DND-41 (cell line): ENCODE measurements at regions not wholly inside any gene's neighbourhood (a gene's known extent, or its start where the extent isn't known, plus 50 kb on each side); places are given as distances from the start of the nearest gene placed in this dataset.

Experiments used
- ATAC-seq: fragments of 200-7000 bp; cut with Tn5 transposase; 3 replicates; pipeline ENCODE4 v1.9.1; 2021; ENCODE audit warnings: low read depth; ENCODE audit not compliant: insufficient read depth
- DNase-seq: peaks from one replicate; pipeline ENCODE4 v3.0.0-alpha.2; 2020
- H2AFZ ChIP-seq: 2 replicates; pipeline ENCODE4 v1.6.0; 2012; ENCODE audit warnings: low read depth, low read length
- H3K27ac ChIP-seq: 2 replicates; pipeline ENCODE4 v1.5.1; 2012; ENCODE audit warnings: low read length, inconsistent platforms
- H3K27me3 ChIP-seq: fragments of 200-600 bp; sonication (generic); 2 replicates; pipeline ENCODE4 v1.6.0; 2012; ENCODE audit warnings: low read length, mild to moderate bottlenecking, inconsistent platforms; ENCODE audit not compliant: insufficient read depth, poor library complexity
- H3K36me3 ChIP-seq: 2 replicates; pipeline ENCODE4 v1.5.1; 2012; ENCODE audit warnings: low read length, inconsistent platforms; ENCODE audit not compliant: insufficient read depth
- H3K4me1 ChIP-seq: 2 replicates; pipeline ENCODE4 v1.5.1; 2012; ENCODE audit warnings: mild to moderate bottlenecking, low read length; ENCODE audit not compliant: insufficient read depth
- H3K4me2 ChIP-seq: 2 replicates; pipeline ENCODE4 v1.6.0; 2012; ENCODE audit warnings: mild to moderate bottlenecking, moderate library complexity, low read length, inconsistent platforms; ENCODE audit not compliant: insufficient read depth
- H3K4me3 ChIP-seq, 2 experiments: fragments of 200-600 bp in 1 of 2; shearing (Covaris generic) in 1 of 2; 2 replicates each; pipeline ENCODE4 v1.5.1; 2012 to 2016; ENCODE audit warnings: inconsistent platforms in 2 of 2, low read length in 2 of 2, mild to moderate bottlenecking in 2 of 2, low read depth in 1 of 2, moderate library complexity in 1 of 2
- H3K79me2 ChIP-seq: 2 replicates; pipeline ENCODE4 v1.6.0; 2012; ENCODE audit warnings: low read length, inconsistent platforms; ENCODE audit not compliant: insufficient read depth
- H3K9ac ChIP-seq: 2 replicates; pipeline ENCODE4 v1.6.0; 2012; ENCODE audit warnings: low read depth, mild to moderate bottlenecking, inconsistent platforms, low read length, moderate library complexity
- H3K9me3 ChIP-seq: 2 replicates; pipeline ENCODE4 v1.5.1; 2012; ENCODE audit warnings: low read length, moderate library complexity, mild to moderate bottlenecking, inconsistent platforms; ENCODE audit not compliant: insufficient read depth, severe bottlenecking
- H4K20me1 ChIP-seq: 2 replicates; pipeline ENCODE4 v1.6.0; 2012; ENCODE audit warnings: low read length; ENCODE audit not compliant: insufficient read depth
- EZH2 ChIP-seq: IDR thresholded peaks from 3 replicates; pipeline ENCODE4 v1.6.1; 2012; ENCODE audit warnings: borderline replicate concordance, low read depth, mild to moderate bottlenecking, moderate library complexity, low read length, inconsistent platforms; ENCODE audit not compliant: severe bottlenecking
- TF ChIP-seq, protein P1 (sequence below): IDR thresholded peaks from 2 replicates; pipeline ENCODE4 v1.5.1; 2012; ENCODE audit warnings: borderline replicate concordance, low read length, moderate library complexity, mild to moderate bottlenecking; ENCODE audit not compliant: poor library complexity, severe bottlenecking; ENCODE audit errors: extremely low read depth

GRCh38 chr19:30111021-30111855, 169.2 kb downstream of the URI1 start:
- Histone ChIP-seq H3K9ac (no peak overlapping the region), H3K27ac (no peak overlapping the region), H3K9me3 (no peaks in the 10 kb centered on the region), H3K36me3 (no peaks in the 10 kb centered on the region), H4K20me1 (no peaks in the 10 kb centered on the region), H2AFZ (no peak overlapping the region), H3K4me1 (no peaks in the 10 kb centered on the region), H3K4me3 (no peak overlapping the region), H3K79me2 (no peaks in the 10 kb centered on the region), H3K27me3 (peaks cover 6% of the 10 kb centered on the region), H3K4me2 (no peak overlapping the region)
- no peak for ATAC-seq
- TF ChIP-seq EZH2, result no peak
- TF ChIP-seq, protein P1, sequence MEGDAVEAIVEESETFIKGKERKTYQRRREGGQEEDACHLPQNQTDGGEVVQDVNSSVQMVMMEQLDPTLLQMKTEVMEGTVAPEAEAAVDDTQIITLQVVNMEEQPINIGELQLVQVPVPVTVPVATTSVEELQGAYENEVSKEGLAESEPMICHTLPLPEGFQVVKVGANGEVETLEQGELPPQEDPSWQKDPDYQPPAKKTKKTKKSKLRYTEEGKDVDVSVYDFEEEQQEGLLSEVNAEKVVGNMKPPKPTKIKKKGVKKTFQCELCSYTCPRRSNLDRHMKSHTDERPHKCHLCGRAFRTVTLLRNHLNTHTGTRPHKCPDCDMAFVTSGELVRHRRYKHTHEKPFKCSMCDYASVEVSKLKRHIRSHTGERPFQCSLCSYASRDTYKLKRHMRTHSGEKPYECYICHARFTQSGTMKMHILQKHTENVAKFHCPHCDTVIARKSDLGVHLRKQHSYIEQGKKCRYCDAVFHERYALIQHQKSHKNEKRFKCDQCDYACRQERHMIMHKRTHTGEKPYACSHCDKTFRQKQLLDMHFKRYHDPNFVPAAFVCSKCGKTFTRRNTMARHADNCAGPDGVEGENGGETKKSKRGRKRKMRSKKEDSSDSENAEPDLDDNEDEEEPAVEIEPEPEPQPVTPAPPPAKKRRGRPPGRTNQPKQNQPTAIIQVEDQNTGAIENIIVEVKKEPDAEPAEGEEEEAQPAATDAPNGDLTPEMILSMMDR, result no peak
- DNase-seq, result no peak

DNA sequence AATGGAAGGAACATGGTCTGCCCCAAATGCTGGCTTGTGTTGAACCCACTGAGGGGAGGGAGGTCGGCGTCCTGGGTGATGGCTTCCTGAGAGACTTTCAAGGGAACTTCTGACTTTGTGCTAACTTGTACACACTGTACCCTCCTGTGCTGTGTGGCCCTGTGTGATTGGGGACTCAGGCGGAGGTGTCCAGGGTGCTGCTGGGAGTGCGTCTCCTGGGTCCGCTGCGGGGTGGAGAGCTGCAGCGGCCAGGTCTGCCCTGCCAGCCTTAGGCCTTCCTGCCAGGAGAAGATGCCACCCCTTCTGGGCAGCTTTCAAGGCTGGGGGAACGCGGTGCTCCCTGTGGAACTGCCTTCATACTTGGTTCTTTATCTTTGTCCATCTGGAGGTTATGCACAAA, 170.1 kb downstream of the URI1 start:
- Histone ChIP-seq H2AFZ (no peak overlapping the region), H3K27ac (no peak overlapping the region), H3K79me2 (no peaks in the 10 kb centered on the region), H4K20me1 (no peaks in the 10 kb centered on the region), H3K9me3 (no peaks in the 10 kb centered on the region), H3K9ac (no peak overlapping the region), H3K4me1 (no peaks in the 10 kb centered on the region), H3K36me3 (no peaks in the 10 kb centered on the region), H3K27me3 (peaks cover 6% of the 10 kb centered on the region), H3K4me3 (no peak overlapping the region), H3K4me2 (no peak overlapping the region)
- no peak for ATAC-seq
- TF ChIP-seq, protein P1, result no peak
- no peak for TF ChIP-seq EZH2
- DNase-seq, result no peak

DNA sequence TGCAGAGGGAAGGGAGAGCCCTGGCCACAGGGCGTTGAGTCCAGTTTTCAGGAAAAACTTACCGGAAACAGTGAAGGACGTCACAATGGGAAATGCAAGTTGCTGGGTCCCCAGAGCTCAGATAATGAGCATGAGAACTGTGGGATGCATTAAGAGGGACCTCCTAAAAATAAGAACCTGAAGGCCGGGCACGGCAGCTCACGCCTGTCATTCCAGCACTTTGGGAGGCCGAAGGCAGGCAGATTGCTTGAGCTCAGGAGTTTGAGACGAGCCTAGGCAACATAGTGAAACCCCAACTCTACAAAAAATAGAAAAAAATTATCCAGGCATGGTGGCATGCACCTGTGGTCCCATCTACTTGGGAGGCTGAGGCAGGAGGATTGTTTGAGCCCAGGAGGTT, 170.6 kb downstream of the URI1 start:
- Histone ChIP-seq H2AFZ (no peak overlapping the region), H3K27me3 (peaks cover 6% of the 10 kb centered on the region), H3K4me2 (no peak overlapping the region), H3K4me1 (no peaks in the 10 kb centered on the region), H3K27ac (no peak overlapping the region), H3K79me2 (no peaks in the 10 kb centered on the region), H3K9ac (no peak overlapping the region), H3K36me3 (no peaks in the 10 kb centered on the region), H3K4me3 (no peak overlapping the region), H3K9me3 (no peaks in the 10 kb centered on the region), H4K20me1 (no peaks in the 10 kb centered on the region)
- DNase-seq (no peak), ATAC-seq (no peak)
- TF ChIP-seq, protein P1, result no peak
- no peak for TF ChIP-seq EZH2
